Stimulated activated naive B cell treated with anti-CD40 and anti-IgM and Interleukin-4, amounts not matched to agents 10 μg/mL and 1 μg/mL and 100 μg/mL, for 72 hours (primary cell): ENCODE measurements at regions not wholly inside any gene's neighbourhood (a gene's known extent, or its start where the extent isn't known, plus 50 kb on each side); places are given as distances from the start of the nearest gene placed in this dataset.
"Not testable (repeated sequence)": the region's sequence is repeated elsewhere in the genome, so short reads cannot be mapped to it uniquely, and the experiment has no call there.

Experiments
- ATAC-seq, 2 donors: fragments of 150-1000 bp; cut with Tn5 transposase; replicated peaks; 2 replicates each; pipeline ENCODE4 v1.10.0; 2021; ENCODE audit warnings: moderate library complexity in 1 of 2
- DNase-seq: peaks from one replicate; pipeline ENCODE4 v3.0.0; 2021
- H3K27ac Mint-ChIP-seq: one replicate; pipeline ENCODE4 v1.8.0; 2022; ENCODE audit warnings: mild to moderate bottlenecking, mixed read lengths
- H3K27me3 Mint-ChIP-seq, 2 donors: one replicate each; pipeline ENCODE4 v1.8.0; 2022; ENCODE audit warnings: mixed read lengths in 2 of 2
- H3K36me3 Mint-ChIP-seq, 2 donors: one replicate each; pipeline ENCODE4 v1.8.0; 2022; ENCODE audit warnings: mixed read lengths in 2 of 2, mild to moderate bottlenecking in 1 of 2
- H3K4me1 Mint-ChIP-seq, 2 donors: one replicate each; pipeline ENCODE4 v1.8.0; 2022; ENCODE audit warnings: mixed read lengths in 2 of 2, mild to moderate bottlenecking in 1 of 2
- H3K4me3 Mint-ChIP-seq, 2 donors: one replicate each; pipeline ENCODE4 v1.8.0; 2022; ENCODE audit warnings: mild to moderate bottlenecking in 2 of 2, mixed read lengths in 2 of 2, moderate library complexity in 1 of 2
- H3K9me3 Mint-ChIP-seq, 2 donors: one replicate each; pipeline ENCODE4 v1.8.0; 2022; ENCODE audit warnings: mixed read lengths in 2 of 2, mild to moderate bottlenecking in 1 of 2

DNA sequence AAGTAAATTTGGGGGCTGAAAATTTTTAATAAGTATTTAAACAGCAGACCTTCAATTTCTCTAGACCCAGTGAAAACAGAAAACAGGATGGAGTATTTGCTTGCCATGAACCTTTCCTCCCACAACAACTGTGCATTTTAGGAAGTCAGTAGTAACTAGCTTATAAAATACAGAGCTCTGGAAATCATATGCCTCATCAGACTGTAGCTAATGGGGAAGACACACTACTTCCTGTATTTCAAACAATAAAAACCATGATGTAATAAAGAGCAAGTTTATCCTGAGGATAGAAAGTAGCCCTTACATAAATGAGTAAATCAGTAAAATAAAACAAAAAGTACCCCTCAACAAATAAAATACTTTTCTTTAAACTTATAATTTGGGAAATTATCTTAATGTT lies 280.1 kb upstream of the ZFP42 start:
- peaks cover 5 to 6% of the 10 kb centered on the region in 2 donors for H3K9me3 Mint-ChIP-seq
- H3K4me3 Mint-ChIP-seq, result no peak overlapping the region
- no peaks in the 10 kb centered on the region for H3K4me1 Mint-ChIP-seq
- ATAC-seq, result no peak
- no peaks in the 10 kb centered on the region for H3K36me3 Mint-ChIP-seq
- DNase-seq, result no peak
- no peaks in the 10 kb centered on the region for H3K27me3 Mint-ChIP-seq
- H3K27ac Mint-ChIP-seq, result no peak overlapping the region

DNA sequence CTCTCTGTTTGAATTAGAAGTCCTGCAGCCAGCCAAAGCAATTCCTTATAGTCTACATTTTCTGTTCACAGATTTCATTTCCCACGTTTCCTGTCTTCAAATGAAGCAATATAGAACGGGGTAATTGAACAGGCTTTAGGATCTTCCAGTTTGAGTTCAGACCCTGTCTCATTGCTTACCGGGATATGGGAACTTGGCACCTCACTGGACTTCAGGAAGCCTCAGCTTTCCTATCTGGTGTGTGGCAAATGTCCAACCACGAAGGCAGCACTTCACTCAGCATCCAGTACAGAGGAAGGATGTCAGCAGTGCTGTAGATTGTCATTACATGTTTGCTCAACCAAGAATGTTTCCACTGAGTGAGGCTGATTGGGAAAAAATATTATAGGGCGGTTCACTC lies 271.1 kb upstream of the ZFP42 start:
- no peaks in the 10 kb centered on the region for H3K36me3 Mint-ChIP-seq
- no peaks in the 10 kb centered on the region for H3K27me3 Mint-ChIP-seq
- H3K4me3 Mint-ChIP-seq, result no peak overlapping the region
- DNase-seq, result no peak
- no peaks in the 10 kb centered on the region for H3K4me1 Mint-ChIP-seq
- no peak overlapping the region for H3K27ac Mint-ChIP-seq
- no peak for ATAC-seq
- peaks cover 5% of the 10 kb centered on the region in 2 donors for H3K9me3 Mint-ChIP-seq

DNA sequence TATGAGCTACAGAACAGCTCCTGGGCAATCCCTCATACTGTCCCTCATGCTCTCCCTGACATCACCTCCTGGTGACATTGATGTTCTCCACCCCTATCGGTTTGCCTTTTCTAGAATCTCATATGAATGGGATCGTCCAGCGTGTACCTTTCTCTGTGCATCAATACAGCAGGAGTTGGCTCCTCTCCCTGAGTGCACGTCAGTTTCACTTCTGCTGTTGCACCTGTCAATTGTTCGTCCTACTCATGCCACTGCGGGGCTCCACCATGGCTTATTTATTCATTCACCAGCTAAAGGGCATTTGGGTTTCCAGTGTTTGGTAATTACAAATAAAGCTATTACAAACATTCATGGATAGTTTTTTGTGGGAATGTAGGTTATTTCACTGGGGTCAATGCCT lies 269.1 kb upstream of the ZFP42 start:
- DNase-seq (no peak), ATAC-seq (no peak)
- Mint-ChIP-seq H3K9me3 (peaks cover 14 to 15% of the 10 kb centered on the region in 2 donors), H3K4me1 (no peaks in the 10 kb centered on the region), H3K36me3 (no peaks in the 10 kb centered on the region), H3K27me3 (no peaks in the 10 kb centered on the region), H3K4me3 (no peak overlapping the region), H3K27ac (no peak overlapping the region)

DNA sequence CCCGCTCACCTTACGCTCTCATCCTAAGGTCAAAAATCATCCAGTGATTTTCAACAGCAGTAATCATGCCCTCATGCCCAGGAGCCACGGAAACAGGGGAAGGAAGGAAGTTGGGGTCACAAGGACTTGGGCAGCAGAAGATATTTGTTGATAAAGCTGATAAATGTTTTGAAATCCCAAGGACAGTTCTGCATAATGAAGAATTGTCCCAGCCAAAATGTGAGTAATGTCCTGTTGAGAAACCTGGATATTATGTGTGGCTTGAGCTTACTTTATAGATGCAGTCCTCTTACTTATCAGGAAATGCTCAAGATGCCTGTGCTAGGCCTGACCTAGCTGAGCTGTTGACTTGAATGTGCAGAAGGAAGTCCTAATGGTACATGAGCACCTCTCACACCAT lies 263.0 kb upstream of the ZFP42 start:
- ATAC-seq (no peak), DNase-seq (no peak)
- Mint-ChIP-seq H3K4me1 (no peaks in the 10 kb centered on the region), H3K27ac (no peak overlapping the region), H3K4me3 (no peak overlapping the region), H3K36me3 (no peaks in the 10 kb centered on the region), H3K27me3 (no peaks in the 10 kb centered on the region), H3K9me3 (peaks cover 13 to 24% of the 10 kb centered on the region in 2 donors)

GRCh38 chr4:187739771-187740170 lies 255.8 kb upstream of the ZFP42 start:
- peaks cover 5 to 17% of the 10 kb centered on the region in 2 donors for H3K9me3 Mint-ChIP-seq
- H3K27ac Mint-ChIP-seq, result no peak overlapping the region

GRCh38 chr4:187744911-187745310 lies 250.7 kb upstream of the ZFP42 start:
- Mint-ChIP-seq H3K4me3 (no peak overlapping the region), H3K36me3 (no peaks in the 10 kb centered on the region), H3K27ac (no peak overlapping the region), H3K27me3 (no peaks in the 10 kb centered on the region), H3K4me1 (no peaks in the 10 kb centered on the region), H3K9me3 (peaks cover 9 to 21% of the 10 kb centered on the region in 2 donors)
- DNase-seq, result no peak
- ATAC-seq, result no peak

More at GRCh38 chr4:187739771-187740170, 255.8 kb upstream of the ZFP42 start:
- Mint-ChIP-seq H3K4me1 (no peaks in the 10 kb centered on the region), H3K36me3 (no peaks in the 10 kb centered on the region), H3K4me3 (no peak overlapping the region), H3K27me3 (no peaks in the 10 kb centered on the region)
- ATAC-seq, result no peak
- DNase-seq, result no peak

GRCh38 chr4:187750652-187751051 lies 244.9 kb upstream of the ZFP42 start:
- not testable (repeated sequence) for H3K36me3 Mint-ChIP-seq

GRCh38 chr4:187767158-187767557 lies 228.4 kb upstream of the ZFP42 start:
- Mint-ChIP-seq H3K4me3 (no peak overlapping the region), H3K36me3 (no peaks in the 10 kb centered on the region), H3K4me1 (no peaks in the 10 kb centered on the region), H3K9me3 (peaks cover 2 to 3% of the 10 kb centered on the region in 2 donors), H3K27me3 (no peaks in the 10 kb centered on the region), H3K27ac (no peak overlapping the region)
- no peak for ATAC-seq
- DNase-seq, result no peak

More at GRCh38 chr4:187750652-187751051, 244.9 kb upstream of the ZFP42 start:
- not testable (repeated sequence) for H3K27me3 Mint-ChIP-seq, ATAC-seq, DNase-seq, H3K4me1 Mint-ChIP-seq, H3K4me3 Mint-ChIP-seq, H3K27ac Mint-ChIP-seq
- H3K9me3 Mint-ChIP-seq, result peaks cover 12 to 17% of the 10 kb centered on the region in 2 donors

- no peak for DNase-seq
- Mint-ChIP-seq H3K27ac (no peak overlapping the region), H3K4me3 (no peak overlapping the region), H3K27me3 (no peaks in the 10 kb centered on the region), H3K4me1 (no peaks in the 10 kb centered on the region), H3K36me3 (no peaks in the 10 kb centered on the region), H3K9me3 (peaks cover 2 to 3% of the 10 kb centered on the region in 2 donors)
- no peak for ATAC-seq
Measured at GRCh38 chr4:187767687-187768086, 227.9 kb upstream of the ZFP42 start.

DNA sequence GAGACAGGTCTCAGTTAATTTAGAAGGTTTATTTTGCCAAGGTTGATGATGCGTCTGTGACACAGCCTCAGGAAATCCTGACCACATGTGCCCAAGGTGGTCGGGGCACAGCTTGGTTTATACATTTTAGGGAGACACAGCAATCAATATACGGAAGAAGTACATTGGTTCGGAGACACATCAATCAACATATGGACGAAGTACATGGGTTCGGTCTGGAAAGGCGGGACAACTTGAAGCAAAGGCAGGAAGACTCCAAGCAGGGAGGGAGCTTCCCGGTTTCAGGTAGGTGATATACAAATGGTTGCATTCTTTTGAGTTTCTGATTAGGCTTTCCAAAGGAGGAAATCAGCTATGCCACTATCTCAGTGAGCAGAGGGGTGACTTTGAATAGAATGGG lies 225.2 kb upstream of the ZFP42 start:
- Mint-ChIP-seq H3K27ac (no peak overlapping the region), H3K4me3 (no peak overlapping the region), H3K9me3 (peaks cover 3 to 4% of the 10 kb centered on the region in 2 donors), H3K27me3 (no peaks in the 10 kb centered on the region), H3K4me1 (no peaks in the 10 kb centered on the region), H3K36me3 (no peaks in the 10 kb centered on the region)
- ATAC-seq (no peak), DNase-seq (no peak)

- Mint-ChIP-seq H3K4me3 (no peak overlapping the region), H3K27me3 (no peaks in the 10 kb centered on the region), H3K27ac (no peak overlapping the region), H3K36me3 (no peaks in the 10 kb centered on the region), H3K9me3 (peaks cover 11 to 16% of the 10 kb centered on the region in 2 donors), H3K4me1 (no peaks in the 10 kb centered on the region)
- no peak for DNase-seq
- no peak for ATAC-seq
Measured at GRCh38 chr4:187777954-187778353, 217.6 kb upstream of the ZFP42 start.

GRCh38 chr4:187780070-187780469 lies 215.5 kb upstream of the ZFP42 start:
- H3K27ac Mint-ChIP-seq, result no peak overlapping the region
- H3K27me3 Mint-ChIP-seq, result no peaks in the 10 kb centered on the region
- H3K9me3 Mint-ChIP-seq, result peaks cover 11 to 16% of the 10 kb centered on the region in 2 donors
- DNase-seq, result no peak
- no peak overlapping the region for H3K4me3 Mint-ChIP-seq
- no peak for ATAC-seq
- no peaks in the 10 kb centered on the region for H3K36me3 Mint-ChIP-seq
- no peaks in the 10 kb centered on the region for H3K4me1 Mint-ChIP-seq

- Mint-ChIP-seq H3K27ac (no peak overlapping the region), H3K27me3 (no peaks in the 10 kb centered on the region), H3K4me1 (no peaks in the 10 kb centered on the region), H3K36me3 (no peaks in the 10 kb centered on the region), H3K9me3 (peaks cover 14 to 15% of the 10 kb centered on the region in 2 donors), H3K4me3 (no peak overlapping the region)
- ATAC-seq (no peak), DNase-seq (no peak)
Measured at GRCh38 chr4:187782286-187782824, 213.2 kb upstream of the ZFP42 start.

DNA sequence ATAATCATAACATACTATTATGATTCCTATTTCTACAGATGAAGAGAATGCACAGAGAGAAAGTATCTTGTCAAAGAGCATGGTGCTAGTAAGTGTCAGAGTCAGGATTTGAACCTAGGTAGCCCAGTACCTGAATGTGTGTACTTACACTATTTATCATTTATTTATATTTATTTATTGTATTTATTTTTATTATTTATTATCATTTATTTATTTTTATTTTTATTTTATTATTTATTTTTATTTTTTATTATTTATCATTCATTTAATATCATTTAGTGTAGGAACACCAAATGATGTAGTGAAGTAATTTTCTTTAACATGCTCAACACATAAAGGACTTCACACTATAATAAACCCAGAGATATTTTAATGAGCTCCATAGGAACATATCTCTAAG lies 209.4 kb upstream of the ZFP42 start:
- no peak for ATAC-seq
- Mint-ChIP-seq H3K27ac (no peak overlapping the region), H3K36me3 (no peaks in the 10 kb centered on the region), H3K27me3 (no peaks in the 10 kb centered on the region), H3K4me3 (no peak overlapping the region), H3K4me1 (no peaks in the 10 kb centered on the region), H3K9me3 (peaks cover 7 to 11% of the 10 kb centered on the region in 2 donors)
- DNase-seq, result no peak

GRCh38 chr4:187789078-187789477 lies 206.5 kb upstream of the ZFP42 start:
- H3K9me3 Mint-ChIP-seq, result peaks cover 0 to 7% of the 10 kb centered on the region in 2 donors
- H3K27me3 Mint-ChIP-seq, result no peaks in the 10 kb centered on the region
- no peaks in the 10 kb centered on the region for H3K36me3 Mint-ChIP-seq
- DNase-seq (no peak), ATAC-seq (no peak)
- no peak overlapping the region for H3K4me3 Mint-ChIP-seq
- H3K27ac Mint-ChIP-seq, result no peak overlapping the region
- no peaks in the 10 kb centered on the region for H3K4me1 Mint-ChIP-seq

GRCh38 chr4:187795737-187796136 lies 199.8 kb upstream of the ZFP42 start:
- Mint-ChIP-seq H3K4me3 (no peak overlapping the region), H3K27ac (no peak overlapping the region), H3K36me3 (no peaks in the 10 kb centered on the region), H3K27me3 (no peaks in the 10 kb centered on the region), H3K9me3 (peaks cover 9 to 11% of the 10 kb centered on the region in 2 donors), H3K4me1 (no peaks in the 10 kb centered on the region)
- DNase-seq, result no peak
- no peak for ATAC-seq
